Left renal pelvis (tissue), 4 donors: ENCODE measurements at regions not wholly inside any gene's neighbourhood (a gene's known extent, or its start where the extent isn't known, plus 50 kb on each side); places are given as distances from the start of the nearest gene placed in this dataset.
A peak's percentile ranks its signal among the peaks of the same experiment; 100 is the strongest.
"Not testable (repeated sequence)": the region's sequence is repeated elsewhere in the genome, so short reads cannot be mapped to it uniquely, and the experiment has no call there.

Experiments
- DNase-seq, 4 donors: peaks; one replicate each; pipeline ENCODE4 v3.0.0-alpha.2; 2013; ENCODE audit warnings: low read depth in 4 of 4, low spot score in 3 of 4

GRCh38 chr16:59514651-59515050, 780.5 kb upstream of the GOT2 start:
- DNase-seq, result no peak

GRCh38 chr16:59510008-59510424, 775.9 kb upstream of the GOT2 start:
- DNase-seq, result no peak

GRCh38 chr16:59500601-59501000, 766.5 kb upstream of the GOT2 start:
- no peak for DNase-seq

- no peak for DNase-seq
Measured at GRCh38 chr16:59487067-59487466, 753.0 kb upstream of the GOT2 start.

GRCh38 chr16:59484833-59485516, 750.9 kb upstream of the GOT2 start:
- no peak for DNase-seq

GRCh38 chr16:59478838-59479237, 744.7 kb upstream of the GOT2 start:
- DNase-seq, result no peak

GRCh38 chr16:59470556-59470955, 736.4 kb upstream of the GOT2 start:
- no peak for DNase-seq

- DNase-seq, result peak in 2 of 4 donors; percentile 21 to 26
Measured at GRCh38 chr16:59469266-59469665, 735.1 kb upstream of the GOT2 start.

GRCh38 chr16:59463776-59464175, 729.7 kb upstream of the GOT2 start:
- DNase-seq, result no peak

- DNase-seq, result no peak
Measured at GRCh38 chr16:59459806-59460205, 725.7 kb upstream of the GOT2 start.

GRCh38 chr16:59455497-59455896, 721.4 kb upstream of the GOT2 start:
- no peak for DNase-seq

GRCh38 chr16:59450513-59450912, 716.4 kb upstream of the GOT2 start:
- DNase-seq, result not testable (repeated sequence)

GRCh38 chr16:59440502-59440901, 706.4 kb upstream of the GOT2 start:
- DNase-seq, result no peak

- no peak for DNase-seq
Measured at GRCh38 chr16:59432896-59433295, 698.8 kb upstream of the GOT2 start.

- no peak for DNase-seq
Measured at GRCh38 chr16:59432276-59432675, 698.2 kb upstream of the GOT2 start.

- DNase-seq, result no peak
Measured at GRCh38 chr16:59424714-59425273, 690.7 kb upstream of the GOT2 start.

GRCh38 chr16:59411961-59412841, 678.1 kb upstream of the GOT2 start:
- no peak for DNase-seq

GRCh38 chr16:59410451-59410850, 676.3 kb upstream of the GOT2 start:
- DNase-seq, result no peak

GRCh38 chr16:59405802-59406201, 671.7 kb upstream of the GOT2 start:
- DNase-seq, result no peak

GRCh38 chr16:59404509-59404908, 670.4 kb upstream of the GOT2 start:
- DNase-seq, result no peak

GRCh38 chr16:59400830-59401229, 666.7 kb upstream of the GOT2 start:
- DNase-seq, result no peak

- DNase-seq, result no peak
Measured at GRCh38 chr16:59397638-59398037, 663.5 kb upstream of the GOT2 start.
